ENCODE measurements at regions not wholly inside any gene's neighbourhood (a gene's known extent, or its start where the extent isn't known, plus 50 kb on each side); places are given as distances from the start of the nearest gene placed in this dataset.
"Not testable (repeated sequence)": the region's sequence is repeated elsewhere in the genome, so short reads cannot be mapped to it uniquely, and the experiment has no call there.

DNA sequence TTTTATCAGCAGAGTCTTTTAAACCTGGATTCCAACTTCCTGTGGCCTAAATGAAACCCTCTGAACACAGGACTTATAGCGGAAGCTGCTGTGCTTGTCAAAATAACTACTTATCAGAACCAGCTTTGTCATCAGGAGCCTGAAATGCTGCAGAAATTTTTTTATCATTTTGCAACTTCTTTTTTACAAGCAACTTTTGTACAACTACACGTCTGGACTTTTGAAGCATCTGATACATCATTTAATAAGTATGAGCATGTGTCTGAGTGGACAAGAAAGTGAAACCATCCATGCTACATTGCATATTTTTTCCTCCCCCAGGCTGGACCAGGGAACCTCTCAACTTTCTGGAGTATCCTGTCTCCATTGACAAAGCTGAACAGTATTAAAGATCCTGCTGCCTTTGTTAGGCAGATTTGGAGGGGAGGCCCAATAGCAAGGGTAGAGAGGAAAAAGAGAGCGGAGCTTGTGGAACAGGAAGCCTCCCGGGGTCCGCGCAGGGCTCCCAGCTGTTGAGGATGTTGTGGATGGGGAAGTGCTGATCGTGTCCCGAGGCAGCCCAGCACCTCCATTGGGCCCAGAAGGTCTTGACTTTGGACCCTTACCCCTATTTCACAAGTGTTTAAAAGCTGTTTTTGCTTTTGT is 196.6 kb downstream of the MSX2 start:
- Histone ChIP-seq H3K27ac (no peak overlapping the region), H3K4me3 (peak overlapping the region; percentile 46)
- TF ChIP-seq, protein P1, sequence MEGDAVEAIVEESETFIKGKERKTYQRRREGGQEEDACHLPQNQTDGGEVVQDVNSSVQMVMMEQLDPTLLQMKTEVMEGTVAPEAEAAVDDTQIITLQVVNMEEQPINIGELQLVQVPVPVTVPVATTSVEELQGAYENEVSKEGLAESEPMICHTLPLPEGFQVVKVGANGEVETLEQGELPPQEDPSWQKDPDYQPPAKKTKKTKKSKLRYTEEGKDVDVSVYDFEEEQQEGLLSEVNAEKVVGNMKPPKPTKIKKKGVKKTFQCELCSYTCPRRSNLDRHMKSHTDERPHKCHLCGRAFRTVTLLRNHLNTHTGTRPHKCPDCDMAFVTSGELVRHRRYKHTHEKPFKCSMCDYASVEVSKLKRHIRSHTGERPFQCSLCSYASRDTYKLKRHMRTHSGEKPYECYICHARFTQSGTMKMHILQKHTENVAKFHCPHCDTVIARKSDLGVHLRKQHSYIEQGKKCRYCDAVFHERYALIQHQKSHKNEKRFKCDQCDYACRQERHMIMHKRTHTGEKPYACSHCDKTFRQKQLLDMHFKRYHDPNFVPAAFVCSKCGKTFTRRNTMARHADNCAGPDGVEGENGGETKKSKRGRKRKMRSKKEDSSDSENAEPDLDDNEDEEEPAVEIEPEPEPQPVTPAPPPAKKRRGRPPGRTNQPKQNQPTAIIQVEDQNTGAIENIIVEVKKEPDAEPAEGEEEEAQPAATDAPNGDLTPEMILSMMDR (IDR thresholded peaks at IDR 0.05): no peak
- no peak for DNase-seq (ENCODE audit: low spot score)

DNA sequence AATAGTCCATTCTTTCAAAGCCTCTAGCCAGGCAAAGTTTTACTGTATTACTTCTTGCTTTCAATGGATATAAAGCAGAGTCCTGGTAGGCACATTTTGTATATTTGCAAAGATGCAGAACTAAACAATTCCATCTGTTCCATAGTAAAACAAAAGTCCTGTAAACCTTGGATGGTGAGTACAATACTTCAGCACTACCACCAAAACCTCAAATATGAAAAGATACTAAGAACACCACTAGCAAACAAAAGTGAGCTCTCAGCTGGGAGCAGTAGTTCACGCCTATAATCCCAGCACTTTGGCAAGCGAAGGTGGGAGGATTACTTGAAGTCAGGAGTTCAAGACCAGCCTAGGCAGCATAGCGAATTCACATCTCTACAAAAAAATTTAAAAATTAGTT is 195.0 kb downstream of the MSX2 start:
- no peak overlapping the region for H3K4me3 ChIP-seq
- no peak for DNase-seq (ENCODE audit: low spot score)
- TF ChIP-seq, protein P1 (IDR thresholded peaks at IDR 0.05): no peak
- no peak overlapping the region for H3K27ac ChIP-seq

DNA sequence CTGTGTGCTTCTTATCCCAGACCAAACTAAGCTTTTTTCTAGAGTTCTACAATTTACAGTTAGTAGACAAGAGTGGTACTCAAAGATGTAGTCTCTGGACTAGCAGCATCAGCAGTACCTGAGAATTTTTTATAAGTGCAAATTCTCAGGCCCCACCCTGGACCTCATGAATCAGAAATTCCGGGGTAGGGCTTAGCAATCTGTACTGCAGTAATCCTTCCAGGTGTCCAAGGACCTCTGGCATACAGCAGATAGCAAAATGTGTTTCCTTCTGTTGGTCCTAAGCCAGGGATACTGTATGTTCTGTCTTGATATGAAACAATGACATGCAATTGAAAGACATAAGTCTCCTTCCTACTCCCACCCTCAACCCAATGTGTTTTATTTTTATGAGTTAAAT is 194.3 kb downstream of the MSX2 start:
- Histone ChIP-seq H3K27ac (no peak overlapping the region), H3K4me3 (no peak overlapping the region)
- no peak for DNase-seq (ENCODE audit: low spot score)
- TF ChIP-seq, protein P1 (IDR thresholded peaks at IDR 0.05): no peak

DNA sequence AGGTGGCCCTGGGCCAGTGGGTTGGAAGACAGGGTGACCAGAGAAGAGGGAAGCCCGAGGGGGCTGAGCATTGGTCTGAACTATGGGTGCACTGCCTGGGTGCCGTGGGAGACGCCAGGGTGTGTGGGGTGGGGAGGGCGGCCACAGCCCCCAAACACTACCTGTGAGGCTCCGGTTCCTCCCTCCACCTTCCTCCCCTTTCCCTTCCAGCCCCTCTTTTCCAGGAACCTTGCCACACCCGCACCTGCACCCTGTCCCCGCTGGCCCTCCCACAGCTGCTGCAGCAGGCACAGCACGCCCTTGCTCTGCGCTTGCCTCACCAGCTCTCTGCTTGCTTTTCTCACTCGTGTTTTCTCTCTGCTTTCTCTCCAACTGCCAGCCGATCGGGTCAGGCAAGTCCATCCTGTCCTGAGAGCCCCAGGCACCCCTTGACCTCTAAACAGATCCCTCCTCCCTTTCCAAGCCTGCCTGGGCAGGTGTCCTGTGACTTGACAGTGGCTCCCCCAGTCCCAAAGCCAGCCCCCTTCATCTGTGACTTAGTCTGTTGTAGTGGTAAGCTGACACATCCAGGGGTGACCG is 193.7 kb downstream of the MSX2 start:
- no peak for DNase-seq (ENCODE audit: low spot score)
- TF ChIP-seq, protein P1 (IDR thresholded peaks at IDR 0.05): no peak

DNA sequence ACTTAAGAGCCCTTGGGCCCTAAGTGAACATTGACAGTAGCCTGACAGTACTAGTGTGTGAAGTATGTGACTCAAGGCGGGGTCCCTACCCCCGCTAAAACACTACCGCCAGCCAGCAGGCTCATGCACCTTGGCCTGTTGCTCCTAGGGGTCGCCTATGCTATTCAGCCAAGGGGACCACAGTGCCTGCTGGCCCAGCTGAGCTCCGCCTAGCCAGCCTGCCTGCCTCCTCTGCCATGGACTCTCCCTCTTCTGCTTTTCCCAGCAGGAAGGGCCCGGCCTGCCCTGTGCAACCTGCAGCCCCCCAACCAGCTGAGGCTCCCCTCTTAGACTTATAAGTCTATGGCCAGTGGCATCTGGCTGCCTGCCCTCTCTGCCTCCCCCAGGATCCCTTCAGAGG is 193.1 kb downstream of the MSX2 start:
- not testable (repeated sequence) for DNase-seq (ENCODE audit: low spot score); H3K27ac ChIP-seq; H3K4me3 ChIP-seq

More for the DNA sequence above, 193.7 kb downstream of the MSX2 start:
- Histone ChIP-seq H3K4me3 (no peak overlapping the region), H3K27ac (no peak overlapping the region)

DNA sequence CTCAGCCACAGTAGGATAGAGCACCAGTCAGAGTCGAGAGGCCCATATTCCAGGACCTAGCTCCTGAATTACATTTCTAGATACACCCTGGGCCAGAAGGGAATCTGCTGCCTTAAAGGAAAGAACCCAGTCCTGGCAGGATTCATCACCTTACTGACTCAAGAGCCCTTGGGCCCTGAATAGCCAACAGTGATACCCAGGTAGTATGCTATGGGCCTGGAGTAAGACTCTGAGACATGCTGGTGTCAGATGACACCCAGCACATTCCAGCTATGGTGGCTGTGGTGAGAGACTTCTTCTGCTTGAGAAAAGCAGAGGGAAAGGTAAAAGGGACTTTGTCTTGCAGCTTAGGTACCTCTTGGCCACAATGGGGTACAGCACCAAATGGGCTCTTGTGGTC is 192.5 kb downstream of the MSX2 start:
- not testable (repeated sequence) for H3K4me3 ChIP-seq; H3K27ac ChIP-seq; DNase-seq (ENCODE audit: low spot score)

DNA sequence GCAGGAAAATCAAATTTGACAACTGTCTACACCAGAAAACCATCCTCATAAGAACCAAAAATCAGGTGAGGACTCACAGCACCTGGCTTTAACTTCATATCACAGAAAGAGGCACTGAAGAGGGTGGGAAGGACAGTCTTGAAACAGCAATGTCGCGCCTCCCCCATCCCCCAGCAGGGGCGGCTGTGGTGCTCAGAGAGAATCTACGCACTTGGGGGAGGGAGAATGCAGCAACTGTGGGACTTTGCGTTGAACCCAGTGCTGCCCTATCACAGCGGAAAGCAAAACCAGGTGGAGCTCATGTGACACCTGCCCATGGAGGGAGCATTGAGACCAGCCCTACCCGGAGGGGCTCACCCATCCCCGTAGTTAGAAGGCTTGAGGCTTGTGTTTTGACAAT is 191.8 kb downstream of the MSX2 start:
- H3K27ac ChIP-seq: no peak overlapping the region
- H3K4me3 ChIP-seq: no peak overlapping the region
- DNase-seq (ENCODE audit: low spot score): no peak
- TF ChIP-seq, protein P1 (IDR thresholded peaks at IDR 0.05): no peak

DNA sequence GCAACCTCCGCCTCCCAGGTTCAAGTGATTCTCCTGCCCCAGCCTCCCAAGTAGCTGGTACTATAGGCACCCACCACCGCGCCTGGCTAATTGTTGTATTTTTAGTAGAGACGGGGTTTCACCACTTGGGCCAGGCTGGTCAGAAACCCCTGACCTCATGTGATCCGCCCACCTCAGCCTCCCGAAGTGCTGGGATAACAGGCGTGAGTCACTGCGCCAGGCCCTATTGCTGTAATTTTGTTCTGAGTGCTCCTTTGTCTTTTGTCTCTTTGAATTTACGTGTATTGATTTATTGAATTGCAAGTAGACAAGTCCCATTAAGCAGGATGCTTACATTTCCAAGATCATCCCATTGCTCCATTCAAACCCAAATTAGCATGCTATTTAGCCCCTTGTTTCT is 186.7 kb downstream of the MSX2 start:
- TF ChIP-seq, protein P1 (IDR thresholded peaks at IDR 0.05): no peak

More for the DNA sequence above, 186.7 kb downstream of the MSX2 start:
- Histone ChIP-seq H3K4me3 (no peak overlapping the region), H3K27ac (no peak overlapping the region)
- DNase-seq (ENCODE audit: low spot score): no peak

Measured in coronary artery (tissue), 2 donors.